HepG2 (cell line): ENCODE measurements at regions not wholly inside any gene's neighbourhood (a gene's known extent, or its start where the extent isn't known, plus 50 kb on each side); places are given as distances from the start of the nearest gene placed in this dataset.
A peak's percentile ranks its signal among the peaks of the same experiment; 100 is the strongest.

Experiments
- HDAC1 ChIP-seq: sonication (generic); formaldehyde crosslinking; IDR thresholded peaks from 2 replicates; pipeline ENCODE4 v1.5.1; 2020; ENCODE audit warnings: mild to moderate bottlenecking, missing genetic modification reagents
- HMG20A ChIP-seq: IDR thresholded peaks from 2 replicates; pipeline ENCODE4 v1.6.1; 2016; ENCODE audit warnings: borderline replicate concordance
- NFIC ChIP-seq: IDR thresholded peaks from 2 replicates; pipeline ENCODE4 v1.6.1; 2012; ENCODE audit warnings: mild to moderate bottlenecking, low read length, inconsistent platforms
- NFYB ChIP-seq: sonication (generic); formaldehyde crosslinking; IDR thresholded peaks from 2 replicates; pipeline ENCODE4 v1.4.0; 2020; ENCODE audit warnings: missing genetic modification reagents
- SOX13 ChIP-seq, 3 experiments: fragments of 450-650 bp in 1 of 3; sonication (generic) in 1 of 3; formaldehyde crosslinking in 1 of 3; IDR thresholded peaks in 2 of 3; conservative IDR thresholded peaks in 1 of 3; 2 replicates each; pipeline versions ENCODE4 v1.5.0 to v1.6.1; 2016 to 2020; ENCODE audit warnings: antibody characterized with exemption in 1 of 3, mild to moderate bottlenecking in 1 of 3, missing compliant biosample characterization in 1 of 3, missing genetic modification reagents in 1 of 3, moderate library complexity in 1 of 3
- TOPORS ChIP-seq: sonication (generic); formaldehyde crosslinking; IDR thresholded peaks from 2 replicates; pipeline ENCODE4 v1.8.0; 2023; ENCODE audit warnings: mild to moderate bottlenecking, missing genetic modification reagents
- ZBTB2 ChIP-seq: sonication (generic); formaldehyde crosslinking; IDR thresholded peaks from 2 replicates; pipeline ENCODE4 v1.8.0; 2022; ENCODE audit warnings: low read depth, missing genetic modification reagents
- ZMAT5 ChIP-seq: sonication (generic); formaldehyde crosslinking; IDR thresholded peaks from 2 replicates; pipeline ENCODE4 v1.5.0; 2020; ENCODE audit warnings: mild to moderate bottlenecking, low read depth, missing genetic modification reagents, borderline replicate concordance
- ZNF143 ChIP-seq: sonication (generic); formaldehyde crosslinking; IDR thresholded peaks from 2 replicates; pipeline ENCODE4 v1.4.0; 2020; ENCODE audit warnings: missing genetic modification reagents
- ZNF17 ChIP-seq: sonication (generic); formaldehyde crosslinking; IDR thresholded peaks from 2 replicates; pipeline ENCODE4 v1.5.0; 2020; ENCODE audit warnings: mild to moderate bottlenecking, missing genetic modification reagents
- ZNF292 ChIP-seq: sonication (generic); formaldehyde crosslinking; IDR thresholded peaks from 2 replicates; pipeline ENCODE4 v1.8.1; 2022; ENCODE audit warnings: mild to moderate bottlenecking, low read depth, missing genetic modification reagents, borderline replicate concordance
- ZNF614 ChIP-seq: IDR thresholded peaks from 2 replicates; pipeline ENCODE4 v1.6.1; 2018; ENCODE audit warnings: missing biosample characterization, missing genetic modification reagents, inconsistent platforms, borderline replicate concordance
- ZNF644 ChIP-seq: IDR thresholded peaks from 2 replicates; pipeline ENCODE4 v1.6.1; 2016; ENCODE audit warnings: low read depth
- TF ChIP-seq, protein P1 (sequence below): sonication (generic); formaldehyde crosslinking; IDR thresholded peaks from 2 replicates; pipeline ENCODE4 v1.4.0; 2020; ENCODE audit warnings: low read depth, missing genetic modification reagents
- TF ChIP-seq, protein P2 (sequence below): sonication (generic); formaldehyde crosslinking; conservative IDR thresholded peaks from 2 replicates; pipeline ENCODE4 v1.8.1; 2023; ENCODE audit warnings: missing genetic modification reagents
- TF ChIP-seq, protein P3 (sequence below): sonication (generic); formaldehyde crosslinking; IDR thresholded peaks from 2 replicates; pipeline ENCODE4 v1.5.0; 2020; ENCODE audit warnings: missing genetic modification reagents

GRCh38 chr15:62485170-62485720 lies 320.2 kb upstream of the C2CD4B start (continued):
- TF ChIP-seq, protein P1, sequence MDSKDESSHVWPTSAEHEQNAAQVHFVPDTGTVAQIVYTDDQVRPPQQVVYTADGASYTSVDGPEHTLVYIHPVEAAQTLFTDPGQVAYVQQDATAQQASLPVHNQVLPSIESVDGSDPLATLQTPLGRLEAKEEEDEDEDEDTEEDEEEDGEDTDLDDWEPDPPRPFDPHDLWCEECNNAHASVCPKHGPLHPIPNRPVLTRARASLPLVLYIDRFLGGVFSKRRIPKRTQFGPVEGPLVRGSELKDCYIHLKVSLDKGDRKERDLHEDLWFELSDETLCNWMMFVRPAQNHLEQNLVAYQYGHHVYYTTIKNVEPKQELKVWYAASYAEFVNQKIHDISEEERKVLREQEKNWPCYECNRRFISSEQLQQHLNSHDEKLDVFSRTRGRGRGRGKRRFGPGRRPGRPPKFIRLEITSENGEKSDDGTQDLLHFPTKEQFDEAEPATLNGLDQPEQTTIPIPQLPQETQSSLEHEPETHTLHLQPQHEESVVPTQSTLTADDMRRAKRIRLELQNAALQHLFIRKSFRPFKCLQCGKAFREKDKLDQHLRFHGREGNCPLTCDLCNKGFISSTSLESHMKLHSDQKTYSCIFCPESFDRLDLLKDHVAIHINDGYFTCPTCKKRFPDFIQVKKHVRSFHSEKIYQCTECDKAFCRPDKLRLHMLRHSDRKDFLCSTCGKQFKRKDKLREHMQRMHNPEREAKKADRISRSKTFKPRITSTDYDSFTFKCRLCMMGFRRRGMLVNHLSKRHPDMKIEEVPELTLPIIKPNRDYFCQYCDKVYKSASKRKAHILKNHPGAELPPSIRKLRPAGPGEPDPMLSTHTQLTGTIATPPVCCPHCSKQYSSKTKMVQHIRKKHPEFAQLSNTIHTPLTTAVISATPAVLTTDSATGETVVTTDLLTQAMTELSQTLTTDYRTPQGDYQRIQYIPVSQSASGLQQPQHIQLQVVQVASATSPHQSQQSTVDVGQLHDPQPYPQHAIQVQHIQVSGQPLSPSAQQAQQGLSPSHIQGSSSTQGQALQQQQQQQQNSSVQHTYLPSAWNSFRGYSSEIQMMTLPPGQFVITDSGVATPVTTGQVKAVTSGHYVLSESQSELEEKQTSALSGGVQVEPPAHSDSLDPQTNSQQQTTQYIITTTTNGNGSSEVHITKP (CRISPR knock-in tag) = no peak
- no peak for TF ChIP-seq HDAC1 (CRISPR knock-in tag)
- TF ChIP-seq HMG20A (CRISPR knock-in tag) = no peak
- peak; percentile 82; the same call in 1 of the 2 replicates for TF ChIP-seq ZNF292 (CRISPR knock-in tag)
- no peak for TF ChIP-seq NFYB (CRISPR knock-in tag)
- TF ChIP-seq, protein P2, sequence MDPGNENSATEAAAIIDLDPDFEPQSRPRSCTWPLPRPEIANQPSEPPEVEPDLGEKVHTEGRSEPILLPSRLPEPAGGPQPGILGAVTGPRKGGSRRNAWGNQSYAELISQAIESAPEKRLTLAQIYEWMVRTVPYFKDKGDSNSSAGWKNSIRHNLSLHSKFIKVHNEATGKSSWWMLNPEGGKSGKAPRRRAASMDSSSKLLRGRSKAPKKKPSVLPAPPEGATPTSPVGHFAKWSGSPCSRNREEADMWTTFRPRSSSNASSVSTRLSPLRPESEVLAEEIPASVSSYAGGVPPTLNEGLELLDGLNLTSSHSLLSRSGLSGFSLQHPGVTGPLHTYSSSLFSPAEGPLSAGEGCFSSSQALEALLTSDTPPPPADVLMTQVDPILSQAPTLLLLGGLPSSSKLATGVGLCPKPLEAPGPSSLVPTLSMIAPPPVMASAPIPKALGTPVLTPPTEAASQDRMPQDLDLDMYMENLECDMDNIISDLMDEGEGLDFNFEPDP (CRISPR knock-in tag) = no peak
- TF ChIP-seq ZNF143 (CRISPR knock-in tag) = no peak
- TF ChIP-seq ZNF644 = peak; percentile 56
- no peak for TF ChIP-seq TOPORS (CRISPR knock-in tag)
- no peak for TF ChIP-seq ZBTB2 (CRISPR knock-in tag)
- no peak for TF ChIP-seq NFIC
- TF ChIP-seq SOX13 (IDR thresholded peaks at IDR 0.05) = no peak
- TF ChIP-seq SOX13 (CRISPR knock-in tag; conservative IDR thresholded peaks at IDR 0.05 in 1 of 2, IDR thresholded peaks at IDR 0.05 in 1 of 2) = peak in 1 of 2 experiments; percentile 53; a peak in 2 of 4 replicates
- TF ChIP-seq, protein P3, sequence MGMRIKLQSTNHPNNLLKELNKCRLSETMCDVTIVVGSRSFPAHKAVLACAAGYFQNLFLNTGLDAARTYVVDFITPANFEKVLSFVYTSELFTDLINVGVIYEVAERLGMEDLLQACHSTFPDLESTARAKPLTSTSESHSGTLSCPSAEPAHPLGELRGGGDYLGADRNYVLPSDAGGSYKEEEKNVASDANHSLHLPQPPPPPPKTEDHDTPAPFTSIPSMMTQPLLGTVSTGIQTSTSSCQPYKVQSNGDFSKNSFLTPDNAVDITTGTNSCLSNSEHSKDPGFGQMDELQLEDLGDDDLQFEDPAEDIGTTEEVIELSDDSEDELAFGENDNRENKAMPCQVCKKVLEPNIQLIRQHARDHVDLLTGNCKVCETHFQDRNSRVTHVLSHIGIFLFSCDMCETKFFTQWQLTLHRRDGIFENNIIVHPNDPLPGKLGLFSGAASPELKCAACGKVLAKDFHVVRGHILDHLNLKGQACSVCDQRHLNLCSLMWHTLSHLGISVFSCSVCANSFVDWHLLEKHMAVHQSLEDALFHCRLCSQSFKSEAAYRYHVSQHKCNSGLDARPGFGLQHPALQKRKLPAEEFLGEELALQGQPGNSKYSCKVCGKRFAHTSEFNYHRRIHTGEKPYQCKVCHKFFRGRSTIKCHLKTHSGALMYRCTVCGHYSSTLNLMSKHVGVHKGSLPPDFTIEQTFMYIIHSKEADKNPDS (CRISPR knock-in tag) = no peak
- no peak for TF ChIP-seq ZNF17 (CRISPR knock-in tag)
- peak; percentile 62; the same call in 1 of the 2 replicates for TF ChIP-seq ZNF614 (CRISPR knock-in tag)
- TF ChIP-seq ZMAT5 = no peak
